ENCODE measurements at regions not wholly inside any gene's neighbourhood (a gene's known extent, or its start where the extent isn't known, plus 50 kb on each side); places are given as distances from the start of the nearest gene placed in this dataset.
"Not testable (repeated sequence)": the region's sequence is repeated elsewhere in the genome, so short reads cannot be mapped to it uniquely, and the experiment has no call there.

DNA sequence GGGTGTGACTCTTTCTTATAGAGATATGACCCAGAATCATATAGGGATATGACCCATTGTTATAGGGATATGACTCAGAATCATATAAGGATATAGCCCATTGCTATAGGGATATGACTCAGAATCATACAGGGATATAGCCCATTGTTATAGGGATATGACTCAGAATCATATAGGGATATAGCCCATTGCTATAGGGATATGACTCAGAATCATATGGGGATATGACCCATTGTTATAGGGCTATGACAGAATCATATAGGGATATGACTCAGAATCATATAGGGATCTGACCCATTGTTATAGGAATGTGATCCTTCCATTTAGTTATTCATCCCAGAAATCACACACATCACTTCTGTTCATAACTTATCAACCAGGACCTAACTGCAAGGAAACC lies 312.2 kb upstream of the ADARB2 start:
- no peak for DNase-seq

GRCh38 chr10:2048337-2048973 lies 311.1 kb upstream of the ADARB2 start:
- DNase-seq, result no peak

DNA sequence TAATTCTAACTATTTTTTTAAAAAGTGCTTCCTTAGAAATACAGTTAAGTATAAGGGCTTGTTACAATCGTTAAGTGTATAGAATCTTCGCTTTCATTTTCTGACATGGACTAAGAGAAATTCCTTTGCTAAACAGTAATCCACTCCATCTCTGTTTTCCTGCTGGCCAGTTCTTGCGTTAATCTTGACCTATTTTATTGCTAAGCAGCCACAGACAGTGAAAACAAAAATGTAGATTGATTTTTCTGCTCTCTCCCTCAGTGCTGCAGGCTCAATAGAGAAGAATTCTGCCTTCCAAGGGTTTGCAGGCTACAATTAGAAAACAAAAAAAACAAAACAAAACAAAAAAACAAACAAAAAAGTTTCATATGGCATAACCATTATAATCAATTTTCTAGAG lies 310.4 kb upstream of the ADARB2 start:
- DNase-seq, result no peak

DNA sequence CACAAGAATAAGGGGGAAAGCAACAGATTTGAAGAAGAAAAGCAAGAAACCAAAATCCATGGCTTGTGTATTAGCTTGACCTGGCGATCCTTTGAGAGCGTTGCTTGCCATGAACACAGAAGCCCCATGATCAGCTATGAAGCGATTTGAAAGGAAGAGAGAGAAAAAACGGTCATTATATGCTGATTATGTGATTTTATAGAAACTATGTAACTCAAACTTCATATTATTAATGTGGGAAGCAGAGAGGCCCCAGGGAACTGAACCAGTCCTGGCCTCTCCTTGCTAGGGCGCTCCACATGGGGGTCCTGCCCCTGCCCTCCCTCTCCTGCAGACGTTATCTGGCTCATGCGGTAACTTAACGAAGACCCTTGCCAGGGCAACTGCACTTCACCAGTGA lies 306.1 kb upstream of the ADARB2 start:
- no peak for DNase-seq

DNA sequence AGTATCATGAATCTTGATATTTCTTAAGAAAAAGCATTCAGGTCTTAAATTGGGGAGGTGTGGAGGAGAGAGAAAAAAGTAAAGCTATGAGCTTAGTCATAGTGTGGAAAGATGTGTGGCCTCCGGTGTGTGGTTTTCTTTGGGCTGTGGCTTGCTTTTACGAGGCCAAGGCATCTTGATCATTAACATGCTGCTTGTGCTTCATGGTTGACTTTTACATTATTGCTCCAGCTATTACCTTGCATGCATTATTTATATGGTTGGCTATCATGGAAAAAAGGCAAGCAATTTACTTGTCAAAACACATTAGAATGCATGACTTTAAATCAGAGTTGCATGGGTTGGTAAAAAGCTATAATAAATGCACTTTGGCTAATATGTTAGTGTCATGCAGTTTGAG lies 300.7 kb upstream of the ADARB2 start:
- DNase-seq, result no peak

DNA sequence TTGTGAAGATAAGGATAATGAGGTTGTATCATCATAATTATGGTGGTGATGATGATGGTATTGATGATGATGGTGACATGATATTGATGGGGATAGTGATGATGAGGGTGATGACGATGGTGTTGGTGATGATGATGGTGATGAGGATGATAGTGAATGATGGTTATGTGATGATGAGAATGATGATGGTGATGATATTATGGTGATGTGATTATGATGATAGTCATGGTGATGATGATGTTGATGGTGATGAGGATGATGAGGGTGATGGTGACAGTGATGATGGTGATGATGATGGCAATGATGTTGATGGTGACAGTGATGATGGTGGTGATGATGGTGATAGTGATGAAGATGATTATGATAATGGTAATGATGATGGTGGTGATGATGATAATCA lies 299.9 kb upstream of the ADARB2 start:
- DNase-seq, result no peak

DNA sequence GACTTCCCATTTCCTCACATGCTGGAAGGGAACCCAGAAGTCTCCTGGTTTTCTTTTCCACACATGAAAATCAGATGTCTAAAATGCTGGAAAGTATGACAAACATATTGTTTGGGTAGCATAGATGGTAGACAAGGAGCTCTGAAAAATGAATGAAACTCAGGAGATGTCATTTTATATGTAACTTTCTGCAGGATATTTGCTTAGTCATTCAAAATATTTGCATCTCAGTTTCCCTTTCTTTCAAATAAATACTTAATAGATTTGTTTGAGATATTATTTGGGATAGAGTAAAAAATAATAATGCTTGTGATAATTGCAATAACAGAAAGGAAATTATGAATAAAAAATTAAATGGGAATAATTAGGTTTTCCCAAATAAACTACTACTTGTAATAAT lies 298.9 kb upstream of the ADARB2 start:
- DNase-seq, result no peak

DNA sequence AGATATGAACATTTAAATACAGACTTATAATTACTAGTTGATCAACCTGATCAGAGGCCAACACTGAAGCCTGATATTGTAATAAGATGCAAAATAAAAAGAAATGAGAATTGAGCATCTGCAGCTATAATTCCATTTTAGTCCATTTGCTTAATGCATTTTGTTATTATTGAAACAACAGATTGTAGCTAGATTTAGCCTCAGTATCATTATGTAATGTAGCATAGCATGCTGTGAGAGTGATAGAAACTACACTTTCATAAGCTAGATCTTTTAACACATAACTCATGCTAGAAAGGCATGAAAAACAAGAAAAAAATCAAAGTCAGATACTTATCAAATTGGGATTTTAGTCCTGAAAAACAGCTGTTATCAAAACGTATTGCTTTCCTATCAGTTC lies 292.7 kb upstream of the ADARB2 start:
- DNase-seq, result no peak

GRCh38 chr10:2026936-2027335 lies 289.6 kb upstream of the ADARB2 start:
- no peak for DNase-seq

- DNase-seq, result not testable (repeated sequence)
Measured at GRCh38 chr10:2024750-2025149, 287.4 kb upstream of the ADARB2 start.

DNA sequence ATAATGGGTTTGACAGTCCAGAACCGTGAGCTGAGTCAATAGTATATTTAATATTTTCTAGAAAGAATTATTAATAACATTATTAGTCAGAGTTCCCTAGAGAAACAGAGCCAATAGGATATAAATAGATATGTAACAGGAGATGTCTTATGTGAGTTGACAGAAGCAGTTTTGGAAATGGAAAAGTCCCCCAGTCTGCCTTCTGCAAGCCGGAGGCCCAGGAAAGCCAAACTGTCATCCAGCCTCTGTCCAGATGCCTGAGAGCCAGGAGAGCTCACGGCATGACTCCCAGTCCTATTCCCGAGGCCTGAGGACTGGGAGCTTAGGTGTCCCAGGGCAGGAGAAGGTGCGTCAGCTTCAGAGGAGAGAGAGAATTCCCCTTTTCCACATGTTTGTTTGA lies 286.4 kb upstream of the ADARB2 start:
- DNase-seq, result no peak

GRCh38 chr10:2022401-2022800 lies 285.1 kb upstream of the ADARB2 start:
- DNase-seq, result no peak

- DNase-seq, result no peak
Measured at GRCh38 chr10:2020836-2021235, 283.5 kb upstream of the ADARB2 start.

DNA sequence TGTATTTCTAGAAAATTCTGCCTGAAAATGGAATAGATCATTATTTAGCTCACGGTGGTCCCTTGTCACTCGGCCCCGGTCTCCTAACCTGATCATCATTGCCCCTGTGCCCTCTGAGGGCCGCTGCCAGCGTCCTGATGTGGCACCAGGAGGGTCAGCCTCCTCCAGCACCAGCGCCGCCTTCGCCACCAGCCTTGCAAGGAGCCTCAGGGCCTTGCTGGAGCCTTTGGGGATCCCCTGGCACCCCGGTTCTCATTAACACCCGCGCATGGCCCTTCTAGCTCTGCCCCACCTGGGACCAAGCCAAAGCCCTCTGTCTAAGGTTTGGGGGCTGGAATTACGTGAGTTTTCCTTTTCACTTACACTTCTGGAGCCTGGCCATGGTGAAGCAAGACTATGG lies 282.5 kb upstream of the ADARB2 start:
- no peak for DNase-seq

DNA sequence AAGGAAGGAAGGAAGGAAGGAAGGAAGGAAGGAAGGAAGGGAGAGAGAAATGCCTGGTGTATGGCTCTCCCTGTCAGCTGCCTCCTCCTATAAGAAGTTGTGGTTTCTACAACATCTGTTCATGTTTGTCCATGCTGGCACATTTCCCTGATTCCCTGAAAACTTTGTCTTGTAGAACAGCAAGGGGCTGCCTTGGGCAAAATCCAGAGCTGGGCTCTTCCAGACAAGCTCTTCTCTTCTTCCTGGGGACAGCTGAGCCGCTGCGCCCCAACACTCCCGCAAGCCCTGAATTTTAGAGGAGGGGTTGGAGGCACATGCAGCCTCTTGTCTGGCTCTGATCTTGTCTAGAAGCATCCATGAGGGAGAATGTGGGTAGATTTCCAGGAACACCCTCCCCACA lies 282.0 kb upstream of the ADARB2 start:
- DNase-seq, result no peak

DNA sequence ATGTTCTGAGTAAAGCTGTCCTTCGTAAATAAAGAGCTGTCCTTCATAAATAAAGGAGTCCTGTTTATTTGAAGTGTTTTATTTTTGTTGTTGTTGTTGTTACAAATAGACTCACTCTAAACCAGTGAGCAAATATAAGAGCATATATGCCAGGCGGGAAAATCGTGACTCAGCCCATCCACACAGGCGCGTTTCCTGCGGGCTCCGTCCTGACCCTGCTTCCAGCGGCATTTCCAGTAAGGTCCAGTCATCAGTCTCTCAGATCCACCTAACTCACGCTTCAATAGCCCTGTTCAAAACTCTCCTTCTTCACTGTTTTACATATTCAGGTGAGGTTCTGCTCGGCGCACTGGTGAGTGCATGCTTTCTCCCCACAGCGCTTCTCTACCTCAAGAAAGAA lies 277.2 kb upstream of the ADARB2 start:
- no peak for DNase-seq

DNA sequence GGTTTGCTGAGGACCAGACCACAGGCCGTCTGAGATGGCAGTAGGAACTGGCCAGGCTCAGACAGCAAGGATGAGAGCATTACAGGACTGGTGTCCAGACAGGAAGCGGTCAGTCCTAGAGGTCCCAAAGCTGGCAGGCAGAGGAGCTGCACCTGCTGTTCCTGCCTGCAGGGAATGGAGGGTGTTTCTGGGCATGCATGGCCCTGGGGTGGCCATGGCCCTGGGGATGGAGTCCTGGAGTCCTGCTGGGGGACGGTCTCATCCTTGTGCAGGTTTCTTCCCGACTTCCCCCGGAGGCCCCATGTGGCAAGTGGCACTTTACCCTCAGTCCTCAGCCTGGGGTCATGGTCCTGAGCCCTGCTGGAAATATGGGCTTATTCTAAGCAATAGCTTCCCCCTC lies 274.9 kb upstream of the ADARB2 start:
- no peak for DNase-seq

DNA sequence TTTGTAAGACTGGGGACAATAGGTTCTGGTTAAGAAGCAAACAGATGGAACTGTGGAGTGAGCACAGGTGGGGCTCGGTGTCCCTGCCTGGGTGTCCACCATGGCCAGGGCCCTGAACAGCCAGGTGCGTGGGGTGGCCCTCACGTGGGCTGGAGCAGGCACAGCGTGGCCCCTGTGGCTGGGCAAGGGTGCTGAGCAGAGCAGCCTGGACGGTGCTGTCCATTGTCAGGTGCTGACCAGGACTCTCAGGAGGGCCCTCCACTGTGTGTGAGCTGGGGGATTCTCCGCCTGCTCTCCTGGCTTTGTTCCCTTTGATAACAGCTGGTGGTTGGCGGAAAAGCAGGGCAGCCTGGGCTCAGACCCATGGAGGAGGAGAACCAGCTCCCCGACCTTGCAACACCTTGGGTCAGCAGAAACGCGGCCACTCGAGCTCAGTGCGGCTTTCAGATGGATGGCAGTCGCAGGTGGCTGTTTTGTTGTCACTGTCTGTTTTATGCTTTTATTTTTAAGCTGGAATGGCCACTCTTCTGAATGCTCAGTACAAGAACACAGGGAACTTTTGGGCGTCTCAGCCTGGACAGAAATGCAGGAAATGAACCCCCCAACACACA lies 273.9 kb upstream of the ADARB2 start:
- no peak for DNase-seq

DNA sequence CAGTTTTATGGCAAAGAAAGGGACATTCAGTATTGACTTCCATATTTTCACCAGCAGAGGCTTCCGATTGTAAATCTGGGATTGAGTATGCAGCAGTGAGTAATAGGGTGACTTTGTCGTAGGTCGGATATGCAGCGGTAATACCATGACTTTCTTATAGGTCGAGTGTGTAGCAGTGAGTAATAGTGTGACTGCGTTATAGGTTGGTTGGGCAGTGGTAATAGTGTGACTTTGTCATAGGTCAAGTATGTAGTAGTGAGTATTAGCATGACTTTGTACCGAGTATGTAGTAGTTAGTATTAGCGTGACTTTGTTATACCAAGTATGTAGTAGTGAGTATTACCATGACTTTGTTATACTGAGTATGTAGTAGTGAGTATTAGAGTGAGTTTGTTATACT lies 268.2 kb upstream of the ADARB2 start:
- no peak for DNase-seq

DNA sequence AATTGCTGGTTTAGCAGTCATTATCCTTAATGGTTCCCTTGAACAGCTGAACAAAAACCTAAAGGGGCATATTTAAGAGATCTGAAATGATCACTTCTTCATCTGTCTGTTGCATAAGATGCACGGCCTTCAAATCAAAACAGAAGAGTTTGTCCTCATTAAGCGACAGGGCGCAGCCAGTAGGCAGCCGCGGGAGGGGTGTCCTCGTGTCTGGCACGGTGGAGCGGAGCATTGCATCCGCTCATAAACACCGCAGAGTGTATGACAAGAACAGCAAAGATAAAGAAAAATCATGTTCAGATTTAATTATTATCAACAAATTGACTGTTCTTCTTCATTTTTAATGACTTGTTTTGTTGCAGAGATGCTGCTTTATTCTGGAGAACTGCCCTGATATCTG lies 255.6 kb upstream of the ADARB2 start:
- DNase-seq, result no peak

DNA sequence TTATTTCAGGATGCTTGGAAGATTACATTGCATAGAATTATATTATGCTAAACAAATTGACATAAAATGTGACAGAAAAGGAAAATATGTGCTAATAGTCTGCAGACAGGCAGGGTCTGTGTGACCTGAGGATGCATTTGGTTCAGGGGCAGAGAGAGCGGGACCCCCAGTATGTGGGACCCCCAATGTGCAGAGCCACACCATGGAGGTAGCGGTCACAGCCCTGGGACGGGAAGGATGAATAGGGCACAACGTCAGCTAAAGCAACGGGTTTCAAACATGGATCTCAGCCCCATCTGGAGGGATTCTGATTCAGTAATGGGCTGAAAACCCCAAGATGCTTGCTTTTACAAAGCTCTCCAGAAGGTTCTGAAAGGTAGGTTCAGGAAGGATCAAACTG lies 251.8 kb upstream of the ADARB2 start:
- no peak for DNase-seq

- no peak for DNase-seq
Measured at GRCh38 chr10:1981976-1982375, 244.7 kb upstream of the ADARB2 start.

GRCh38 chr10:1980459-1980858 lies 243.1 kb upstream of the ADARB2 start:
- no peak for DNase-seq

DNA sequence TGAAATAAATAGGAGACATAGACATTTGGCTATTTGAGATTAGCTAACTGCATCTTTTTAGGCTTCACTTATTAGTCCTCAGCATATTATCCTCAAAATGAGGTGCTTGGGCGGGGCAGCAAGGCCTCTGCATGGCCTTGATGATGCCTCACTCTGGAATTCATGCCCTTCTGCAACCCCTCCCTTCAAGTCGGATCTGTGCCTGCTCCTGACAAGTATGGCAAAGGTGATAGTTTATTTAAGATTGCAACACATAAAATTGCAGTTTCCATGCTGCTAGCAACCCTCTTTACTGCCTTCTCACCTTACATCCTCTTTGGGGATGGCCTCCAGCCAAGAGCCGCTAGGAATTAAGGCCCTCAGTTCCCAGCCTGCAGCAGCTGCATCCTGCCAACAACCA lies 241.3 kb upstream of the ADARB2 start:
- DNase-seq, result no peak

DNA sequence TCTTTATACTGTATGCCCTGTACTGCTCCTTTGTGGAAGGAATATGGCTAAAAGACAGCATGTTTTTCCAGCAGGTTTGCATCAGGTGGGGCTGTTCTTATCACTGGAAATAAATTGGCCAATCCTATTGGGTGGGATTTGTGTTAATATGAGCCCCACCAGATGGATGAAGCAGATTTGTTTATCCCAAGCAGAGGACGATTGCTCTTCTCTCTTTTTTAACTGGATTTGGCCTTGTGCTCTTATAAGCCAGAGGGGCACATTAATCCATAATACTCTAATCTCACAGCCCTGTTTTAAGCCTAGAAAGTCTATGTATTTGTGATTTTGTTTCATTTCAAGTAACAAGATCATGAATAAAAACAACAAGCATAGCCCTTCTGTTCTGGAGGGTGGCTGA lies 240.1 kb upstream of the ADARB2 start:
- DNase-seq, result no peak
